GDM1 (cell line): ENCODE measurements at regions not wholly inside any gene's neighbourhood (a gene's known extent, or its start where the extent isn't known, plus 50 kb on each side); places are given as distances from the start of the nearest gene placed in this dataset.

Source experiments
- DNase-seq: peaks from one replicate; lab custom pipeline; 2025; lab: John Stamatoyannopoulos, UW

- DNase-seq = no peak
Observed at GRCh38 chr11:82373781-82374542, 359.7 kb downstream of the FAM181B start.

DNA sequence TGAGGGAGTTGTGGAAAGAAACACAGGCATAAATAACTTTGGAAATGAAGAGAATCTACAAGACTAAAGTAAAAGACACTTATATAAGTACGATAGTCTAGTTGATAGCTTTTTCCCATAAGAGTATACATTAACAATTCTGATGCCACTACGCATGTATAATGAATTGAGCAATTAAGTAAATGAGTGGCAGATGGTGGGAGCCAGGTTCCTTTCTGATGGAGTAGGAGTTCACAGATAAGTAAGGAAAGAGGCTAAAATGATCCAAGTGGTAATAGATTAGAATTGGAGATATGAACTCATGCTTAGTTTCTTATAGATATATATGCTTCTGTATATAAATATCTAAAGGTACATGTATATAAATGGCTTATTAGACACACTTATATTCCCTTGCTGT, 368.3 kb downstream of the FAM181B start:
- no peak for DNase-seq

GRCh38 chr11:82356316-82356715, 377.3 kb downstream of the FAM181B start:
- DNase-seq = no peak

DNA sequence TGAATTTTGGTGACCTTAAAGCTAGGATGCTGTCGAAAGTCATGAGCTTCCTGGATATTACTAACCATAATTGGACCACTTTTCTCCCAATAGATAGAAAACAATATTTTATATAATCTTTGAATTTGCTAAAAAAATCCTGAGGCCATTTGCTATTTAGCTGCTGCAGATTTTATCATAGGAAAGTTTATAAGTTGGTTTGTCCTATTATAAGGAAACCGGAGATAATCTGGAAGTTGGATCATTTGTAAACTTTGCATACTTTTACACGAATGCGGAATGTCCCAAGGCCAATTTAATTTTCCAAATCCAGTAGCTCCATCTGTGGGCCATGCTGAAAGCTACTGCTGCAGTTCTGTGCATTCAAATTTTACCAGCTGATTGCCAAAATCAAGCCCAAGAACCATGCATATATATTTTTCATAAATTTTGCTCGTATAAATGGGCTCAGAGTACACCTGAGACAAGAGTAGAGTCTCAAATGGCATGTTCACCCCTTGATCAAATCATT, 378.3 kb downstream of the FAM181B start:
- DNase-seq = no peak

DNA sequence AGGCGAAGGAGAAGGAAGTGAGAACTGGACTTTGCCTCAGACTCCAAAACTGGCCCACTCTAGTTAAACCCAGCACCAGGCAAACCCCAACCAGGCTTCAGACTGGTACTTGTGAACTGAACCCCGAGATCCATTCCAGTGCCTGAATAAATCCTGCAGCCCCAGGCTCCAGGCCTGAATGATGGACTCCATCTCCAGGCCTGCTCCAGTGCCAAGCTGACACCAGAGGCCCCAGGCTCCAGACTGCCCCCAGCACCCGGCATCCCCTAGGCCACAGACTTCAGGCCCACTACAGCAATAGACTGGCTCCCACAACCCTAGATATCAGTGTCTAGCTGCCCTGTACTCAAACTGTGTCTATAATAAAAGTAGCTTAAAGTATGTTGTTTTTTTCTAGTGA, 406.8 kb downstream of the FAM181B start:
- DNase-seq = no peak

DNA sequence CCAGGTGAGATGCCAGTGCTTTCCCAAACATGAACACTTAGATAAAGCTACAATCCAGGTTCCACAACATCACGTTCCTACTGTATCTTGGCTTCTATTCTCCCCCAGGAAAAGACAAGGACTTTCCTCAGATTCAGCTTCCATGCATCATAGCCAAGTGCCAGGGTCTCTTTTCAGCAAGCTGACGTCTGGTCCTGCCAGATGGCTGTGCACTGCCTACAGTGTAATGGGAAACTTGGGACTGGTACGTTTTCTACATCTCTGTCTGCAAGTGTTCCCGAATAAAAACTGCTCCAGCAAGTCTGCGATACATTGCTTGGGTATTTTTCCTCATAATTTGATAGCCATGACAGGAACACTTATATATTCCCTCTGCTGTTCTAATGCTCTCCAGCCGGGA, 412.5 kb downstream of the FAM181B start:
- no peak for DNase-seq

- DNase-seq = no peak
Observed at GRCh38 chr11:82315093-82315492, 418.6 kb downstream of the FAM181B start.

DNA sequence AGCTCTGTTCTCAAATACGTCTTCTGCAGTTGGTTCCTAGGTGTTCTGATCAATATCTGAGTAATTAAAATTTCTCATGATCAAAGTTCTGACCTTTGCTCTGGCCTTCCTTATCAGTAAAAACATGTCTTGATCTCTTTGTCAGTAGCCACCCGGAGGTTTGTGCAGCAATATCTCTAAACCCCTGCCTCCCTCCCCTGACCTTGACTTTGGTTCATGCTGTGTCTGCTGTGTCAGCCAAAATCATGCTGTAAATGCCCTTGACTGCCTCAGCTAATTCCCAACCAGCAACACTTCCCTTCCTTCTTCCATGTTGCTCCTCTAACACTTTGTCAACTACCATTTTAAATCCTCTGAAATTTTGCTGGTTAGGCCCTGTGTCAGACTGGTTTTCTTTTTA, 424.7 kb downstream of the FAM181B start:
- DNase-seq = no peak

DNA sequence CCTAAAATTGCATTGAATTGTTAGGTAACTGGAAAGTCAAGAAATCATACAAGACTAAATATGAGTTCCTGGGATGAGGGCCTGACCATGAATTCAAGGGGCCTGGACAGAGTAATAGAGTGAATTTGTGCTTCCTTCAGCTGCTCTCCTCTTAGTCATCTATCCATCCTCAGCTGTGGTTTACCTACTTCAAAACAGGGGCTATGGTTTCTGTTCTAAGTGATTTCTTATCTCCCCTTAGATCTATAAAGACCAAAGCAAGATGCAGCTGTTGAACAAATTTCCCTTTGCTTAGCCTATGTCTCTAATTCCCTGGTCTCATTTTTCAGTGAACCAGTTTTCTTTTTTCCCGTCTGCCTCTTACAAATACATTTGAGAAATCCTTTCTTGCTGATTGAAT, 428.5 kb downstream of the FAM181B start:
- no peak for DNase-seq

GRCh38 chr11:82303671-82304070, 430.0 kb downstream of the FAM181B start:
- DNase-seq = no peak

- no peak for DNase-seq
Observed at GRCh38 chr11:82288471-82288870, 445.2 kb downstream of the FAM181B start.

- no peak for DNase-seq
Observed at GRCh38 chr11:82270870-82271269, 462.8 kb downstream of the FAM181B start.

GRCh38 chr11:82268627-82269026, 465.0 kb downstream of the FAM181B start:
- DNase-seq = no peak

DNA sequence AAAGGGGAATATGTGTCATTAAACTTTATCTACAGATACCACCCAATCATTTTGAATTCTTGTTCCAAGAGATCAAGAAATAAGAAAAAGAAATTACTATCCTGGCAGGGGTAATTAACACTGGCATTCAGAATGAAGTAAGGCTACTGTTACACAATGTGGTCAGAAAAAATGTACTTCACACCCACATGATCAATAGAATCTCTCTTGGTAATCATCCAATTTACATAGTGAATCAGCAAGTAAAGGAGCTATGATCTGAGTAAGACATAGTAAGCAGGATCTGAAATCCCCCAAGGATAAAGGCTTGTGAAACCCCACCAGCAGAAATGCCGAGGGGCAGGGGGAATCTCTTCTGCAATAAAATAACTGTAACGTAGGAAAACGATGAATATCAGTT, 466.5 kb downstream of the FAM181B start:
- no peak for DNase-seq

DNA sequence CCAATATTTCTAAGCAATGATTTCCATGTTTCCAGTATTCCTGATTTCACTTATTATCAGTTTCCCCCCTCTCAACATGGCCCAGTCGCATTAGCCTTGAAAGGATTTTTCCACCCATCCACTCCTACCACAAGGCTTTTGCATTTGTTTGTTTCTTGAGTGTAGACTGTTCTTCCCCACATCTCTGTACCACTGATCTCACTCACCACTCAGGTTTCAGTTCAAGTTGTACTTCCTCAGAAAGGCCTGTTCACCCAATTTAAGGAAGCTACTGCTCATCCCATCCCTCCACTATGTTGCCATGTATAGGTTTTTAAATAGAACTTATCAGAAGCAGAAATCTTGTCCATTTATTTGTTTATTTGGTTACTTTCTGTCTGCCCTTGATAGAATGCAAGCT, 472.3 kb downstream of the FAM181B start:
- DNase-seq = no peak

DNA sequence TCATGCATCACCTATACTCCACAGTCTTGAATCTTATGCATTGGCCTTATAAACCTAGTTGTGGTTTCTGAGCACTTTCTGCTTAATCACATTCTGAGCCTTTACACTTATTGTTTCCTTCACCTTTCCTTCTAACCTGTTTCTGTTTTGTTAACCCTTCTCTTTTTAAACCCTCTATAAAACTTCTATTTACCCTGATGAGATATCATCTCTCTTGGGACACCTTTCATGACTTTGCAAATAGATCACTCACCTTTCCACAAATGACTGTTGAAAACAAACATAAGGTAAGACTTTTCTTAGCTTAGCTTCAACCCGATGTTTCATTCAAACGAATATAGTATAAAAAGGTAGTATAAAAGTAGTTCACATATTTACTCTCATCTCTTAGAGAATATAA, 483.6 kb downstream of the FAM181B start:
- no peak for DNase-seq

DNA sequence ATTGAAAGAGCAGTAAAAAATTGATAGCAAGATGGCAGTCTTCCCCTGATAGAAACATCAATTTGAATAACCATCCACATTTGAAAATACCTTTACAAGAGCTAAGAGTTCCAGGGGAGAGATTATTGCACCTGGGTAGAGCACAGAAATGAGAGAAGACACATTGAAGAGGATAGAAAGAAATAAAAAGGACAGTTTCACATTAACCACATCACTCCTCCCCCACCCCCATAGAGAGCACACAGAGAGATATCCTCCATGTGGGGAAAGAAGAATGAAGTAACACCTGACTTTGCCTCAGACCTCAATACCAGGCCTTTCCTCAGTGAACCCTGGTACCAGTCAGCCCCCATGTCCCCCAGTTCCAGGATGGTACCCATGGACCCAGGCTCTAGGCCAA, 486.7 kb downstream of the FAM181B start:
- DNase-seq = no peak

GRCh38 chr11:82239498-82239897, 494.2 kb downstream of the FAM181B start:
- DNase-seq = no peak

DNA sequence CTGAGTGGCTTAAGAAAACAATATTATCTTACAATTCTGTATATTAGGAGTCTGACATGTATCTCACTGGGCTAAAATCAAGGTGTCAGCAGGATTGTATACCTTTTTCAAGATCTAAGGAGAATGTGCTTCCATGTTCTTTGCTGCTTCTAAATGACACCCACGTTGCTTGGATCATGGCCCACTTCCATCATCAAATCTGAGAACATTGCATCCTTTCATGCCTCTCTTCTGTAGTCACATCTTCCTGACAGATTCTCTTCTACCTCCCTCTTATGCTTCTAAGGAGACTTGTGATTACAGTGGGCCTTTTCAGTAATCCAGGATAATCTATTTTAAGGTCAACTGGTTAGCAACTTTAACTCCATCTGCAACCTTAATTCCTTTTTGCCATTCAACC, 499.4 kb downstream of the FAM181B start:
- DNase-seq = no peak

GRCh38 chr11:82233201-82233600, 500.5 kb downstream of the FAM181B start:
- no peak for DNase-seq

DNA sequence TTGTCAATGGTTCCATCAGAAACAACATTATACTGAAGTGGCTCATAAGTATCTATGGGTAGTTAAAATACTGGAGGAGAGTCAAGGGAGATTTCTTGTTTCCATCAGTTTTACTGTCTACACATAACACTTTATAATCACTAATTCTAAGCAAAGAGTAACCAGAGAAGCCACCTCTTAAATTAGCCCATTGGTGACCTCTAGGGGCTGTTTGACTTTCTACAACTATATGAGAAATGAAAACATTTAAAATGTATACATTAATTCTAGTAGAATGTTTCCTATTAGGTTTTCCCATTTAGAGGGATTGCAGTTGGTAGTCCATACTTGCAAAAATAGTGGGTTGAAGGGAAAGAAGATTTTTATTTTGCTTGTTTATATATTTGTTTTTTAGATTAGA, 504.3 kb downstream of the FAM181B start:
- no peak for DNase-seq

DNA sequence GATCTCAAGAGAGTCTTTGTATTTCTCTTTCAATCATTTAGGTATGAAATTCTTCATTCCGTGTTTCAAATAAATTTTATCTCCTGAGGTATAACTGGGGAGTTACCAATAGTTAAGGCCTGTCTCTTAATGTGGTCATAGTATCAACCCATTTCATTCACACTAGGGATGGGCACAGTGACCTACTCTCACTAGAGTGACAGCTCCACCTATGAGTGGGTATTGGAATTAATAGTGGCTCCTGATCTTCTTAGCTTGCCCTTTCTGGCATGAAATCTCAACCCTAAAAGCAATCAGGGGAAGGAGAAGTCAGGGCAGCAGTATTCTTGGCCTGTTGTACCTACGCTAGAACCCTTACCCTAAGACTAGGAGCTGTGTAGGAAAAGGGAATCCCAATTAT, 507.7 kb downstream of the FAM181B start:
- no peak for DNase-seq

- no peak for DNase-seq
Observed at GRCh38 chr11:82225502-82225901, 508.2 kb downstream of the FAM181B start.

DNA sequence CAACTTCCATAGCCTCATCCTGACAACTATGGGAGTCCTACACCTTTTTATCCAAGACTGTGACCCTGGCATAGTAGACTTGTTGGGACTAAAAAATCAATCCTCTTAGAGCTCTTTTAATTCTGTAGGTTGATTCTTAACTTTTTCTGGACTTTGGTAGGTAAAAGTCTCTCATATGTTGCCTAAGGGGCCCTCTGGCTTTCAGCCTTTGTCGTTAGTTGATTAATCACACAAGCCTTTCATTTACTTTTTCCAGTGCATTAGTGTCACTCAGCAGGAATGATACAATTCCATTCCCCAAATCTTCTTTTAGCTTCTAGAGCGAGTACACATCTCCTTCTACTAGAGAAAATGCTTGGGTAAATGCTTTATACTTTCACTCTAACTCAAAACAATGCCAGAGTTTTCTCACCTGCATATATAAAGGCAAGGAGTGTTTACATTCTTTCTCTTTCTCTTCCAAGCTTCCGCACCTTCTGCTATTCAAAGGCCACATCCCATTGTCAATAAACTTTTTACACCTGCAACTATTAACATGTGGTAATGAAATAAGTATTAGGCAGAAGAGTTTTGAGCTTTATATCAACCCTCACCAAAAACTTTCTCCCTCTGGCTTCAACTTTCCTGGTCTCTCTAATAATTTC, 516.6 kb downstream of the FAM181B start:
- DNase-seq = no peak
